ENCODE measurements at regions not wholly inside any gene's neighbourhood (a gene's known extent, or its start where the extent isn't known, plus 50 kb on each side); places are given as distances from the start of the nearest gene placed in this dataset.

DNA sequence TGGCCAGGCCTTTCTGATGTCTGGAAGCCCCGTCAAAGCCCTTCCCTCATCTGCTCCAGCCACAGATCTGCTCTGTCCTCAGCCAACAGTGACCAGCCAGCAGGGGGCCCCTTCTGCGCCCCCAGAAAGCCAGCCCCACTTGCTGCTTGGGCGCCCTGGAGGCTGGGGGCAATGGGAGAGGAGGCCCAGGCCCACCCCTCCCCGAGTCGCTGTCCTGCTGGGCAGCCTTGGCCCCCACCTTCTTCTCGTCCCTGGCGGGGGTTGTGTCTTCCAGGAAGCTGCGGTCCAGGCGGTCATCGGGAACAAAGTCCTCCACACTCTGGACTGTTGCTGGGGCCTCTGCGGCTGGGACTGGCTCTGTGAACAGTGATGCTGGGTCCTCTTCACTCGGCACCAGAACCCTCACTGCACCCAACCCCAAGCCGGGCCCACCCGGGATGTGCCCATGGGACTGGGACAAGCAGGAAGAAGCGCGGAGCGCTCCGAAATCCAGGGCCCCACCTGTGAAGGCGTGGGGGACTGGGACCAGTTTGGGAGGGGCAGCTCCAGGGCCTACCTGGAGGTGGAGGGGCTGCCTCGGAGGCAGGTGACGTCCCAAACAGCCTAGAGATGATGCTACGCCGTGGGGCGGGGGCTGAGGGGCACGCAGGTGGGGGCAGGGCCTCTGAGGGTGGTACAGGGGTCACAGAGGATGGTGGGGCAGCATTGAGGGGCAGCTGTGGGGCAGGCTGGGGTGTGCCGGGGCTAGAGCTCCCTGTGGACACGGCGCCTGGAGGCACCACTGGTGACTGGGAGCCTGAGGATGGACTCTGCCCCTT is 257.6 kb downstream of the ANKRD30B start:
- no peak for TF ChIP-seq POLR2A (IDR thresholded peaks at IDR 0.05; ENCODE audit: low read length)
- TF ChIP-seq GATA1 (IDR thresholded peaks at IDR 0.05; ENCODE audit: low read depth, low read length), result no peak
